Adrenal gland (tissue), 9 donors: ENCODE measurements at regions not wholly inside any gene's neighbourhood (a gene's known extent, or its start where the extent isn't known, plus 50 kb on each side); places are given as distances from the start of the nearest gene placed in this dataset.

Source experiments
- DNase-seq, 7 donors: peaks; one replicate each; pipeline ENCODE4 v3.0.0-alpha.2; 2019 to 2020
- H3K27ac ChIP-seq, 5 donors: fragments of 200-600 bp; sonication (generic) in 4 of 5; 1 replicate in 3 of 5; 2 replicates in 2 of 5; pipeline versions ENCODE4 v1.5.1 to v1.8.0; 2016 to 2020; ENCODE audit warnings: mild to moderate bottlenecking in 1 of 5
- H3K27me3 ChIP-seq: fragments of 200-600 bp; 2 replicates; pipeline ENCODE4 v1.8.0; 2021
- H3K36me3 ChIP-seq, 2 donors: fragments of 200-600 bp; replicated peaks in 1 of 2; 1 replicate in 1 of 2; 2 replicates in 1 of 2; pipeline versions ENCODE4 v1.5.1 to v1.8.0; 2018 to 2022
- H3K4me1 ChIP-seq, 2 donors: fragments of 200-600 bp; replicated peaks in 1 of 2; 1 replicate in 1 of 2; 2 replicates in 1 of 2; pipeline versions ENCODE4 v1.5.1 to v1.8.0; 2018 to 2021
- H3K4me3 ChIP-seq, 4 donors: fragments of 200-600 bp; sonication (generic) in 3 of 4; one replicate each; pipeline ENCODE4 v1.5.1; 2016 to 2018
- H3K9me3 ChIP-seq, 3 donors: fragments of 200-600 bp; sonication (generic) in 1 of 3; replicated peaks in 1 of 3; 1 replicate in 2 of 3; 2 replicates in 1 of 3; pipeline versions ENCODE4 v1.5.1 to v1.8.0; 2016 to 2021
- POLR2A ChIP-seq, 2 donors: fragments of 450-650 bp; IDR thresholded peaks; one replicate each; pipeline ENCODE4 v1.6.1; 2017; ENCODE audit warnings: antibody characterized with exemption in 2 of 2, mild to moderate bottlenecking in 2 of 2, moderate library complexity in 1 of 2
- WGBS, 4 donors: extraction: QIAGEN DNeasy Blood & Tissue Kit in 2 of 4; methylation state at CpG; one replicate each; pipeline versions ENCODE4 v1.1.5 to v1.1.7; 2013 to 2017; 5-methylcytosine and 5-hydroxymethylcytosine counted together
- intact Hi-C, 2 donors: fragments of 100-400 bp; cut with DNase I; formaldehyde crosslinking; loops; one replicate each; pipeline versions ENCODE4 v1.14.1 to v1.15.0; 2022 to 2023
- TF ChIP-seq, protein P1 (sequence below), 6 experiments: fragments of 450-650 bp in 4 of 6; fragments of 200-600 bp in 2 of 6; sonication (generic) in 1 of 6; IDR thresholded peaks; 1 replicate in 5 of 6; 2 replicates in 1 of 6; pipeline versions ENCODE4 v1.5.1 to v1.8.0; 2016 to 2021; ENCODE audit warnings: antibody characterized with exemption in 6 of 6, mild to moderate bottlenecking in 2 of 6, moderate library complexity in 1 of 6
- donor health status: healthy with polysubstance abuse.
- donor health status: Bipolar disorder and iron deficiency.
- donor health status: DM: yes; HTN: yes; CAD: no.
- donor health status: DM: no; HTN: no; CAD: no.
- donor health status: DM: no; HTN: no; CAD: no.

DNA sequence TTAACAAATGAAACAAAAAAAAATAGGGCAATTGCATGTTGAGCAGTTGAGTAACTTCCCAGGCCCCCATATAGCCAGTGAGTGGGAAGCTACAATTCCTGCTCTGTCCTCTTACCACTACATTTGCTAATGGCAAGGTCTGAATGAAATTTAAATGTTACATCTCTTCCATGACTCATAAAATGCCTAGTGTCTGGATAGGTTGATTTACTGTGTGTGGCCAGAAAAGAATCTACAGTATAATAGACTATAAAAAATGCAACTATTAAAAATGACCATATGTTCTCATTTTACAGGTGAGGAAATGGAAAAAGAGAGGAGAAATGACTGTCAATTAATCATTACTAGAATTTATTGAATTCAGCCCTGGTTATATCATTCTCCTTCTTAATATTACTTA is 1199.3 kb downstream of the CDH11 start:
- H3K36me3 ChIP-seq = no peaks in the 10 kb centered on the region
- H3K27me3 ChIP-seq = no peaks in the 10 kb centered on the region
- H3K4me3 ChIP-seq = no peak overlapping the region
- no peak for DNase-seq
- H3K4me1 ChIP-seq = no peaks in the 10 kb centered on the region
- intact Hi-C loops = no loop called here
- H3K9me3 ChIP-seq = no peaks in the 10 kb centered on the region
- H3K27ac ChIP-seq = no peak overlapping the region
- TF ChIP-seq, protein P1, sequence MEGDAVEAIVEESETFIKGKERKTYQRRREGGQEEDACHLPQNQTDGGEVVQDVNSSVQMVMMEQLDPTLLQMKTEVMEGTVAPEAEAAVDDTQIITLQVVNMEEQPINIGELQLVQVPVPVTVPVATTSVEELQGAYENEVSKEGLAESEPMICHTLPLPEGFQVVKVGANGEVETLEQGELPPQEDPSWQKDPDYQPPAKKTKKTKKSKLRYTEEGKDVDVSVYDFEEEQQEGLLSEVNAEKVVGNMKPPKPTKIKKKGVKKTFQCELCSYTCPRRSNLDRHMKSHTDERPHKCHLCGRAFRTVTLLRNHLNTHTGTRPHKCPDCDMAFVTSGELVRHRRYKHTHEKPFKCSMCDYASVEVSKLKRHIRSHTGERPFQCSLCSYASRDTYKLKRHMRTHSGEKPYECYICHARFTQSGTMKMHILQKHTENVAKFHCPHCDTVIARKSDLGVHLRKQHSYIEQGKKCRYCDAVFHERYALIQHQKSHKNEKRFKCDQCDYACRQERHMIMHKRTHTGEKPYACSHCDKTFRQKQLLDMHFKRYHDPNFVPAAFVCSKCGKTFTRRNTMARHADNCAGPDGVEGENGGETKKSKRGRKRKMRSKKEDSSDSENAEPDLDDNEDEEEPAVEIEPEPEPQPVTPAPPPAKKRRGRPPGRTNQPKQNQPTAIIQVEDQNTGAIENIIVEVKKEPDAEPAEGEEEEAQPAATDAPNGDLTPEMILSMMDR (IDR thresholded peaks at IDR 0.05) = no peak
- TF ChIP-seq POLR2A (IDR thresholded peaks at IDR 0.05) = no peak

DNA sequence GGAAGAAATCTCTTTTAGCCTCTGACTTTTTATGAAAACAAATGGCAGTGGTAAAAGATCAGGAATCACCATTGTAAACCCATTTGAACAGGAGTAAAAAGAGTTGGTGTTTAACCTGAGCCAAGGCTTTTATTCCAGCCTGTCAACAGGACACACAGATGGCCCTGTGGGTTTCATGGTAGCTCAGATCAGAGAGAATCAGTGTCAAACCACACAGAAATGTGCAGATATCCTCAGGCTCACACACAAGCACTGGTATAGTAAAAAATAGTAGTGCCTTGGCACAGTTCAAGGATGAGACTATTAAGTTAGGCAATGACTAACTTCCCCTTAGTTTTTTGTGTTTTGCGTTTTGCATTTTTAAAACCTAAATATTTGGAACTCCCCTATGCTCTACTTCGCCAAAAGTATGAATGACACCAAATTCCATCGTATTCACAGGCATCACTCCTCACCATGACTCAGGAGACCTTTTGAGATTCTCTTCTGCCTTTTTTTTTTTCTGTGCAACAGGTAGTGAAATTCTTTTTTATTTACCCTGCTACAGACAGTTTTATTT is 1200.0 kb downstream of the CDH11 start:
- TF ChIP-seq, protein P1 (IDR thresholded peaks at IDR 0.05) = no peak
- no peak for TF ChIP-seq POLR2A (IDR thresholded peaks at IDR 0.05)
- Histone ChIP-seq H3K27ac (no peak overlapping the region), H3K4me1 (no peaks in the 10 kb centered on the region), H3K9me3 (no peaks in the 10 kb centered on the region), H3K4me3 (no peak overlapping the region), H3K27me3 (no peaks in the 10 kb centered on the region), H3K36me3 (no peaks in the 10 kb centered on the region)
- intact Hi-C loops = no loop called here
- no peak for DNase-seq
- WGBS, 4 donors = 69 to 84% (median 71%) methylated on average over 3 of the region's 3 CpGs

DNA sequence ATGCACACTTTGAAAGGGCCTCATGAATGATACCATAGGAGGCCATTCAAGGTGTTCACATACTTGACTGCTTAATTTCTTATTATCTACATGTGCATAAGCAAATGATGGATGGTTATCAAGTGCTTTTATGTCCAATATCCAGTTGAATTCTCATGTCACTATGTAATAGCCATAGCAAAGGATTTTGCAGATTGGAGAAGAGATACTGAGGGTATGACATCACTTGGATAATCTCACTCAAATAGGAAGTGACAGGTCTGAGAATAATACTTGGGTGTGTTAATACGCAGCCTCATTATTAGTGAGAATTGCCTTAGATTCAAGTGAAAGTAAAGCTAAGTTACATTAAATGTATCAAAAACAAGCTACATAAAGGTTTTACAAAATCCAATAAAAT is 1208.6 kb downstream of the CDH11 start:
- H3K36me3 ChIP-seq = no peaks in the 10 kb centered on the region
- no peak overlapping the region for H3K4me3 ChIP-seq
- TF ChIP-seq, protein P1 (IDR thresholded peaks at IDR 0.05) = no peak
- no peak for TF ChIP-seq POLR2A (IDR thresholded peaks at IDR 0.05)
- no peak for DNase-seq
- intact Hi-C loops = no loop called here
- H3K4me1 ChIP-seq = no peaks in the 10 kb centered on the region
- 70 to 100% (median 84%) methylated on average over 1 of the region's 1 CpG for WGBS, 4 donors
- no peaks in the 10 kb centered on the region for H3K9me3 ChIP-seq
- no peaks in the 10 kb centered on the region for H3K27me3 ChIP-seq
- H3K27ac ChIP-seq = no peak overlapping the region

DNA sequence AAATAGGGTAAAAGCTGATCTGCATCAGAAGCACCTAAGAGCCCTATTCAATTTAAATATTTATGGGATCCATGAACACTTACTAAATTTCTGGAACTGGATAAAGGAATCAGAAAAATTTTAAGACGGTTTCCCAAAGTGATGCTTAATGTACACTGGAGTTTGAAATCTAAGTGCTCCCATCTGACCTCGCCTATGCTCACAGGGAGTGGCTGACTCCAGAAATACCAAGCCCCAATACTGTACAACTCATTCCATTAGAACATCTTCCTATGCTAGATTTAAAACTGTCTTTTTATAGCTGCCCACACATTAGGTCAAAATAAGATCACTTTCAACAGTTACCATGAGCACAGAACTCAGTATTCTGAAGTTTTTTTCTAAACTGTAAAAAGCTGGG is 1214.6 kb downstream of the CDH11 start:
- WGBS, 4 donors = 78 to 85% (median 80%) methylated on average over 2 of the region's 2 CpGs
- no peak for TF ChIP-seq POLR2A (IDR thresholded peaks at IDR 0.05)
- TF ChIP-seq, protein P1 (IDR thresholded peaks at IDR 0.05) = no peak
- H3K4me3 ChIP-seq = no peak overlapping the region
- DNase-seq = no peak
- H3K27me3 ChIP-seq = no peaks in the 10 kb centered on the region
- H3K36me3 ChIP-seq = no peaks in the 10 kb centered on the region
- H3K4me1 ChIP-seq = no peaks in the 10 kb centered on the region
- no peaks in the 10 kb centered on the region for H3K9me3 ChIP-seq
- H3K27ac ChIP-seq = no peak overlapping the region
- intact Hi-C loops = no loop called here
